Activated effector memory CD4-positive, alpha-beta T cell treated with Interleukin-2 at 50 U/mL for 16 hours (primary cell): ENCODE measurements at regions not wholly inside any gene's neighbourhood (a gene's known extent, or its start where the extent isn't known, plus 50 kb on each side); places are given as distances from the start of the nearest gene placed in this dataset.
"Not testable (repeated sequence)": the region's sequence is repeated elsewhere in the genome, so short reads cannot be mapped to it uniquely, and the experiment has no call there.

Experiments used
- DNase-seq: peaks from one replicate; pipeline ENCODE4 v3.0.0-alpha.2; 2020

DNA sequence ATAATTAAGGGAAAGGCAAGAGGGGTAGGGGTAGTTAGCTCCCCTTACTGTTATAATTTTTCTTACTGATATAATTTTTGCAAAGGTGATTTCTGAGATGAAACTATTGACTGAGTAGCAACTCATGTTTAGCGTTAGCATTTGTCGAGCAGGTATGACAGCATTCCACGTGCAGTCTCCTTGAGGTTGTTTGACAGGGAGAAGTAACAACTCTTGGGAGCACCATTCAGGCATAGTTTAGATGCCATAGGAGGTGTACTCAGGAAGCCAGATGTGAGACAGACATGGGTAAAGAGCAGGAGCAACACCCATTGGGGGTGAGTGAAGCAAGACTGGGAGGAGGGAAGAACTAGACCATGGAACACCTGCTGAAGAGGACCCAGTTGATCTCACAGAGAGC is 96.6 kb upstream of the KLF6 start:
- no peak for DNase-seq

DNA sequence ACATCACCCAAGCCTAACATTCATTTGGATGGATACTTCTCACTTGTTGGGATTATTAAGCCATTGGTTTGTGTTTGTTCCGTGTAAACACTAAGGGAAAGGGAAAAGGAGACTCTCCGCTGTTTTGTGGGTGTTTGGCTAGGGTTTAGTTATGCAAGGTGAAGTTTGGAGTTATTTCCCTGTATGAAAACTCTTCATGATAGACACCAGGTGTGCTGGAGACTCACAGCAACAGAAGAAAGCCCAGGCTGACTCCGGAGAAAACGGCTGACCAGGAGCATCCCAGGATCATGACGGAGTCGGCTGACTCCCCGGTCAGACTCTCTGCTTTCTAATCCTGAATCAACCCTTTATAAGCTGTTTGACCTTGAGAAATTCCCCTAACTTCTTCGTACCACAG is 94.1 kb upstream of the KLF6 start:
- DNase-seq = no peak

DNA sequence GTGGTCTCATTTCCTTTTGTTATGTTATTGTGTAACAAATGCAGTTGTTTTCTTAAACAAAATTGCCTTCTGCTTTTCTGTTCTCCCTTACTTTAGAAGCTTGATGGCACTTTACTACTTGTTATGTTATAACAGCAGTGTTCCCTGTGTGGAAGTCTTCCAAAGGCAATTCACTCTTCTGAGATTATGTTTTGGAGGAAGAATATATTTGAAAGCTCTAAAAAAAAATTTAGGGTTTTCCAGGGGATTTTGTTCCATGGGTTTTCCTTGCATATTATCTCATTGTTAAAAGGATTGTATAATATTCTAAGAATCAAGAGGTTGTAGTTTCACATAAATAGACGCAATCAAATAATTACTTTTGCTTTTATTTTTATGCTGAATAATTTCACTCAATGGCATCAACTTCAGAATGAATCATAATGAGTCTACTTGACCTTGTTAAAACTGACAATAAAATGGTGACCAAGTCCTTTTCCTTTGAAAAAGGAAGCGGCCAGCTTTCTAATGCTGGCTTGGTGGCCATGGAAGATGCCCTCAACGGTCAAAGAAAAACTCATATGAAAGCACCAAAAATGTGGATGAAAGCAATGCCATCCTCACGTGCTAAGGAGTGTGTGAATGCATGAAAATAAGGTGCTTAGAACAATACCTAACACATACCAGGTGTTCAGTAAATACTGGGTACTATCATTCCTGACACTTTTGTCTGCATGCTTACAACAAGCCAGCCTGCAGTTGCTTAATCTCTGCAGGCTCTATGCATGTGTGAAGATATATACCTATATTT is 92.4 kb upstream of the KLF6 start:
- no peak for DNase-seq

DNA sequence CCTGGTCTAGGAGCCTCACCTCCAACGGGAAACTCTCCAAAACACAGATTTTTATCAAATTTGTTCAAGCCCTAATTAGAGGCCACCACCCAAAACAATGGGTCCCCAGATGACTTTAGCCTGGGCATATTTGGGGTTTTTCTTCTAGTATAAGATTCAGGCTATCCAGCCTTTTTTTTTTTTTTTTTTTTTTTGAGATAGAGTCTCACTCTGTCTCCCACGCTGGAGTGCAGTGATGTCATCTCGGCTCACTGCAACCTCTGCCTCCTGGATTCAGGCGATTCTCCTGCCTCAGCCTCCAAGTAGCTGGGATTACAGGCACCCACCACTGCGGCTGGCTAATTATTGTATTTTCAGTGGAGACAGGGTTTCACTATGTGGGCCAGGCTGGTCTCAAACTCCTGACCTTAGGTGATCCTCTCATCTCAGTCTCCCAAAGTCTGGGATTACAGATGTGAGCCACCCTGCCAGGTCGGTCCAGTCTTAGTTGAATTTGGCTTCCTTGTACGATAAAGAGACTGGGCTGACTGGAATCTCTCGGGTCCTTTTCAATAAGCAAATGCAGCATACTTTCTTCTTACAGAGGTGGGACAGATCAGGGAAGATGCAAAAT is 91.4 kb upstream of the KLF6 start:
- DNase-seq = no peak

DNA sequence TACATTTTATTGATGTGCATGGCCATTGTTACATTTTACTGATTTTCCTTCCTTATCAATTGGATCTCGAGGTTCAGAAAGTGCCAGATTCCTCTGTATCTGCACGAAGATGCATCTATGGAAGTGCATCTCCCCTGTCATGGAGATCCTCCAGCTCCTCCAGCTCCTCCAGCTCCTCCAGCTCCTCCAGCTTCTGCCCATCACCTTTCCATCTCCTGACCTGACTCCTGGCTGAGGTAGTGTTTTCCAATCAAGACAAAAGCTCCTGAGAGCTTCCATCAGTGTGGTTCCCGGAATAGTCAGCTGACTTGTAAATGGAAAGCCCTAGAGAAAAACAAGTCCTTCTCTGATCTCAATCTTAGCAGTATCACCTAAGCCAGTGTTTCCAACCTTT is 90.8 kb upstream of the KLF6 start:
- DNase-seq = no peak

DNA sequence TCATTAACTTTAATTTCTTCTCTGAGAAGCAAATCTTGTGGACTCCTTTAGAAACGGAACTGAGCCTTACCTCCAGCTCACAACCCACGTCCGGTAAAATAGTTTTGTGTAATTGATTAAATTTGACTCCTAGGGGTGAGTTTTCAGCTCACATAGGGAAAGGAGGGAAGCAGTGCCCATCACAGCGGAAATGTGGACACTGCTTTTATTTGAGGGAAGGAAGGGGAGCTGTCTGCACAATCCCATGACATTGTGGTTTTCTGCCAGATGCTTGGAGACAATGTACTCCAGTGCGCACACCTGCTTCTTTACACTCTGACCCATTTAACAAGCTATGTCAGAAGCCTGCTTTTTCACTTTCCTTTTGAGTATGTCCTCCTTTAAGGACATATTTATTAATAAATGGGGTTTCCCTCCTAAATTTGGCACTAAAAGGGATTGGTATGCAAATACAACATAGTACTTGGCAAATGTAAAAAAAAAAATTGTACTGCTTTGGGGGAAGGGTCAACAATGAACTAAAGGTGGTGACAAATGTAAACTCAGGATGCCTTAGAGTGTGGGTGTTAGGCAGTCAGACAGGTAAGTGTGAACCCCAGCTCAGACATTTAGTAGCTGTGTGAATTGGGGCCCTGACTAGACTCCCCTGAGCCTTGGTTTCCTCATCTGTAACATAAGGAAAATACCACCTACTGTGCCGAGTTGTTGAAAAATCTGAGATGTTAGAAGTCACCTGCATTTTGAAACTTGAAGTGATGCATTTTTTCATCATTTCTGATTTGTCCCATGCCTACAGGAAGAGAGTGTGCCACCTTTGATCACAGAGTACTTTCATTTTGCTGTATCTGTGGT is 90.2 kb upstream of the KLF6 start:
- DNase-seq = peak; percentile 23

DNA sequence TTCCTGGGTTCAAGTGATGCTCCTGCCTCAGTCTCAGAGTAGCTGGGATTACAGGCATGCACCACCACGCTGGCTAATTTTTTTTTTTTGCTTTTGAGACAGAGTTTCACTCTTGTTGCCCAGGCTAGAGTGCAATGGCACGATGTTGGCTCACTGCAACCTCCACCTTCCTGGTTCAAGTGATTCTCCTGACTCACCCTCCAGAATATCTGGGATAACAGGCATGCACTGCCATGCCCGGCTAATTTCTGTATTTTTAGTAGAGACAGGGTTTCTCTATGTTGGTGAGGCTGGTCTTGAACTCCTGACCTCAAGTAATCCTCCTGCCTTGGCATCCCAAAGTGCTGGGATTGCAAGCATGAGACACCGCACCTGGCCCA is 89.6 kb upstream of the KLF6 start:
- not testable (repeated sequence) for DNase-seq

DNA sequence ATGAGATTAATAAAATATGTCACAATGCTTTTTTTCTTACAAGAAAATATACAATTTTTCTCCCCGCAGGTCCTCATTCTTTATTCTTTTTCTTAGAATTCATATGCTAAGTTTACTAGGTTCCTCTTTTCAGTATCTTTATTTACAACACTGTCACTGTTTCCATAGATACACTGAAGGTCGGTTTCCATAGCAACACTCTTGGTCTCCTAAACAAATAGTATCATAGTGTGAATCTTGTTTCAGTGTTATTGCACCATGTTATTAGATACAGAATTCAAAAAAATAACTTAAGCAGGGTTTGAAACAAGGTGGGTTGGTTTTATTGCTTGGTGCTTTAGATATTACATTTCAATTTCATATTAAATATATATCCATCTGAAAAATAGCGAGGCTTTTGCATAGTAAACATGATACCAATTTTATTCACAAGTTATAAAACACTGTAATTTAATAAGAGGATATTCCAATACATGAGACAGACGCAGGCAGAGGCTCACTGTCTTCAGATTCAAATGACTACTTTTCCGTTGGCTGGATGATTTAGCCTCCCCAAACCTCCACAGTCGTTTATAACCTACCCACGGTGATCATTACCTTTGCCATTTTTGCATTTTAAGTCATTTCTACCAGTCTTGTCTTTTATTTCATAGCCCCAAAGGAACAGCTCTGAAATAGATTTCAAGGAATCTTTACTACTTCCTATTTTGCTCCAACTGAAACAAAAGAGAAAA is 88.9 kb upstream of the KLF6 start:
- no peak for DNase-seq

DNA sequence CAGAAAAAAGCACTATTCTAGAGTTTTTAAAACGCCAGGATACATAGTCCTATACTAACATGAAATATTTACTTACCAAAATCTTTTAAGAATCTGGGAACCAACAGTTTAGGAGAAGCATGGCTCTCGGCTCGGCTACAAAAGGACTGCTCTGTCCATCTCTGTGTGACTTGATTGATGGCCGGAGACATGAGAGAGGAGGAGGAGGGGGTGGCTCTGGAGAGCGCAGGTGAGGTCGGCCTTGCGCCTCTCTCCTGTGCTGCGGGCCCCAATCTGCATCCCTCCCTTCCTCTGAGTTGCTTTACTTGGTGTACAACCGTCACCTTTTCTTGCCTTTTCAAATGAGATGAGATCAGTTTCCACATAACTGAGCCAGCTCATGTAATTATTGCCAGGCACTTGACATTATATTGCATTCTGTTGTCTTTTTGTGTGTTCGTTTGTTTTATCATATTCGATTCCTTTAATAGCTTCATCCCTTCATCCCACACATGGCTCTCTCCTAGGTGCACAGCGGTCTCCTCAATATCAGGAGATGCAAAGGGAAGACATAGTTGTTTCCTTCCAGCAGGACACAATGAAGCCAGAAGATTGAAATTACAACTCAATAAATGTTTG is 87.8 kb upstream of the KLF6 start:
- no peak for DNase-seq

DNA sequence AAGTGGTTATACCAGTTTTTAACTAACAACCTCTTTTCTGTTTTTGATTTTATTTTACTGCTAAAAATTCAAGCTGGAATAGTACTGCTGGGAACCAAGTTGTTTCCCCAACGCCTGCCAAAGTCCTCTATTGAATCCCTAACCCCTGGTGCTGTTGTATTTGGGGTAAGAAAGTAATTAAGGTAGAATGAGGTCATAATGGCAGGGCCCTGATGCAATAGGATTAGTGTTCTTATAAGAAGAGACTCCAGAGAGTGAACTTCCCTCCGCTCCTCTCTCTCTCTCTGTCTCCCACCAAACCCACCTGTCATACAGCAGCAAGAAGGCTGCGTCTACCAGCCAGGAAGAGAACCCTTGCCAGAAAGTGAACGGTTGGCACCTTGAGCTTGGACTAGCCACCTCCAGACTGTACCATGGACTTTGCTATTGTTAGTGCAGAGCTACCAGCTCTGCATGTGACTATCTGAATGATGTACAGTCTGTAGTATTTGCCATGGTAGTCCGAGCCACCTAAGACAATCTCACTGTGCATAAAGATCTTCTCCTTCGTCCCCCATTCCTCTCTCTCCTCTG is 86.5 kb upstream of the KLF6 start:
- no peak for DNase-seq

DNA sequence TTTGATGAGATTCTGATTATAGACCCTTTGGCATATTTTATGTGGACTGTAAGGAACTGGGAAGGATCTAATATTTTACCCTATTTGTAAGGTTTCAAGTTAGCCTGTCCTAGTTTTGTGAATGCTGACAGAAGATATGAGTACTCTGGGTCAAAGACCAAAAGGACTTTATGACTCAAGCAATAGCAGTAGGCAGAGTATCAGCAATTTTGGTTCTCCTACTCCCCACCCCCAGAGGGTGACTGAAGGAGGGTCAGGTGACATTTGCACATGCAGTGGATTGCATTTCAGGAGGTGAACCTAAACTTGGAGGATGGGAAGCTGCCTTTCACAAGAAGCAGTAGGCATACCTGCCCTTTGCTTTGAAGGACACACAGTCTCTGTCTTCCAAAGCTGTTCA is 84.0 kb upstream of the KLF6 start:
- no peak for DNase-seq

DNA sequence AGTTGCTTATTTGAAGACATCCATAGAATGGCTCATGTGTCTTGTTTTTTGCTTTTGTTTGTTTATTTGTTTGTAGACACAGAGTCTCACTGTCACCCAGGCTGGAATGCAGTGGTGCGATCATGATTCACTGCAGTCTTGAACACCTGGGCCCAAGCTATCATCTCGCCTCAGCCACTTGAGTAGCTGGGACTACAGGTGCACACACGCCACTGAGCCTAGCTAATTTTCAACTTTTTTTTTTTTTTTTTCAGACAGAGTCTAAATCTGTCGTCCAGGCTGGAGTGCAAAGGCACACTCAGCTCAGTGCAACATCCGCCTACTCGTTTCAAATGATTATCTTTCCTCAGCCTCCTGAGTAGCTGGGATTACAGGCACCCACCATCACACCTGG is 83.3 kb upstream of the KLF6 start:
- DNase-seq = no peak

DNA sequence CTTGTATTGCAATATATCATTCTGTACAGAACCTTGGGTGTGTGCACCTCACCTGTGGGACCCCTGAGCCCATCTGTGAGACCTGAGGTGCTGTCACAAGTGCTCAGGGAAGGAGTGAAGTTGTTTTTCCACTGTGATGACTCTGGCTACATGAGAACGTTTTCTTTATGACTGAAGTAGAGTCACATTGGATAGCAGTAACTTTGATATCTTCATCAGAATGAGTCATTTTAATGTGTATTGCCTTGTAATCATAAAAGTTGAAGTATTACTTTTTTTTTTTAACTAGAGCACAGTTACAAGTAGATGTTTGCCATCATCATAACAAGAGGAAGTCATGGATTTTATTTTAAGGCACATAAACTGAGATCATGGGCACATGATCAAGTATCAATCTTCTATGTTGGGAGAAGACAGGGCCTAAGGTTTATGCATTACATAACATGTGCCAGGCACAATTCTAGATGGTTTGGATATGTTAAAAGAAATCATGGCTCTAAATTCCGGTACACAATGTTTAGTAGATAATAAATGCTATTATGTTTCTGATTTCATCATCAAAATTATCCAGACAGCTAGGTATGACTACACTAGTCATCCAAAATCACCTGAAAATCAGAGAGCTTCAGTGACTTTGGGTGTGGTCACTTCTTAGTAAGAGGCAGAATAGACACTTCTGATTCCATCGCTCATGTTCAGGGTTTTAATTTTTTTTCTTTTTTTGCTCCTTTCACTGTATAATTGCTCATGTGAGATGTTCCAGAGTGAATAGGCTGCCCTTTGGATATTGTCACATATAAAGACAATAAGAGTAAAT is 82.7 kb upstream of the KLF6 start:
- DNase-seq = no peak

DNA sequence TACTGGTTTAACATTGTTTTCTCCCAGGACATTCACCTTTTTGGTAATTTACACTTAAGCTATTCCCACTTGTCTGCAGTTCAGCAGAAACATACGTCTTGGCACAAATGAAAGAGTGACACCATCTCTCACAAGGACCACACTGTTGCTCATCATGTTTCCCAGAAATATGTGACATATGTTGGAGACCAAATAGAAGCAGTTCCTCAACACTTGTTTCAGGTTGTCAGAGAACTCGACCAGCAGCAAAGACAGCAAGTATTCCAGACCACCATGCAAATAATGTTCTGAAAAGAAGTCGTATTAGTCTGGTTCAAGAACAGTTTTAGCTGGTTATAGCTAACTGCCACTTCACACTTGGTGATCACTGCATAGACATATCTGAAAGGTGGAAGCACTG is 81.3 kb upstream of the KLF6 start:
- no peak for DNase-seq

DNA sequence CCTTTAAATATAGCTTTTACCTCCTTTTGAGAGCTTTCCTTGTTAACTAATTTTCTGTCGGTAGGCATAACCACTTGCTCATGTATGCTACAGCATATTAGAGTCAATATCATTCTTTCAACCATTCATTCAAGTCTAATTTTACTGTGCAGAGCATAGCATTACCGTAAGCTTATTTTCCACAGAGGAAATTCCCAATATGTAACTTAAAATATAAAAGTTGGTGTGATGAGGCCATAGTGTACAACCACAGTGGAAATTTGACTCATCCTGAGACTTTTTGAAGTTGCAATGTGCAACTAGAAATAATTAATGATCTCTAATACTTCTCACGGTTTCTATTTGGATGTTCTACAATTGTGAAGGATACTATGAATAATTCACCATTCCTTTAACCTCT is 80.6 kb upstream of the KLF6 start:
- no peak for DNase-seq

DNA sequence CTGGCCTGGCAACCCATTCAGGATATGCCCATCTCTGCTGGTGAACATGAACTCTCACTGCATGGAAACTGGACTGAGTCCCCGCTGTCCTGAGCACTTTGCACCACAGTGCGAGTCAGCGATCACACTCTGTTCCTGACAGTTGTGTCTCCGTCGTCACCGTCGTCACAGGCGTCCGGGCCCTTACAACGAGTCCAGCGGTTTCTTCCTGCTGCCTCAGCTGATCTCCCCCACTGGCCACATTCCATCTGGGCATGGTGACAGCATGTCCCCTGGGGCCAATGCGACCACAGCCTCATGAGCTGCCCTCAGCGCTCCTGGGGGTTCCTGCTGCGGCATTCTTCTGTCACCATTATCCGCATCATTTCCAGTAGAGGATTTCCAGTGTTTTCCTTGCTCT is 76.8 kb upstream of the KLF6 start:
- DNase-seq = no peak

DNA sequence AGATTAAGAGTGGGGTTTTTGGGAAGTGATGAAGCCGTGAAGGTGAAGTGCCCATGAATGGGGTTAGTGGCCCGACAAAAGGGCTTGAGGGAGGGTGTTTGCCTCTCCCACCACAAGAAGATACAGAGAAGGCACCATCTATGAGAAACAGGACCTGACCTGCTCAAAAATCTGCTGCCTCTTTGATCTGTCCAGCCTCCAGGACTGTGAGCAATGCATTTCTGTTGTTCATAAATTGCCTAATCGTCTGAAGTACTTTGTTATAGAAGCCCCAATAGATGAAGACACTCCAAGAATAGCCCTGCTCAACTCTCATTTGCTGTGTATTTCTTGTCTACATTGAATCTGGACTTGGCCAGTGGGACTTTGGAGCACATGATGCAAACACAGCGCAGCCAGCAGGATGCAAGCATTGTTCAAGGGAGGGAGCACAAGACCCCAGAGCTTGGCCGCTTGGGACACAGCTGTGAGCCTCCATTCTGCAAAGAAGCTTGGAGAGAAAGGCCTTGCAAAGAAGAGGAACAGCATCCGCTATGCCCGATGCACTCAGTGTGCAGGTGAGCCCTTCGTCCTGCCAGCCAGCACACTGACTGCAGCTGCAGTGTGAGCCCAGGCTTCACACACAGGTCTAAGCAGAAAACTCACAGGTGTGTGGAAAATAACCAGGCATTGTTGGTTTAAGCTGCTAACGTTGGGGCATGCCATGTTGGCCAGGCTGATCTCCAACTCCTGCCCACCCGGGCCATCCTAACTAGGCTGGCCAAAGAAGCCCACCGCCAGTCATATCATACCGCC is 73.2 kb upstream of the KLF6 start:
- DNase-seq = no peak

DNA sequence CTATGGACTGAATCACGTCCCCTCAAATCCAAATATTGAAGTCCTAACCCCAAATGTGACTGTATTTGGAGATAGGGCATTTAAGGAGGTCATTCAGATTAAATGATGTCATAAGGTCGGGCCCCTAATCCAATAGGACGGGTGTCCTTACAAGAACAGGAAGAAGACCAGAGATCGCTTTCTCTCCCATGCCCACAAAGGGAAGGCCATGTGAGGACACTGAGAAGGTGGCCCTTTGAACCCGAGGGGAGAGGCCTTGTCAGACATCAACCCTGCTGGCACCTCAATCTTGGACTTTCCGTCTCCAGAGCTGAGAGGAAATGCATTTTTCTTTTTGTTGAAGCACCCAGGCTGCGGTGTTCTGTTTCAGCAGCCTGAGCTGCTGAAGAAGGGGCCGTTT is 72.3 kb upstream of the KLF6 start:
- DNase-seq = no peak

DNA sequence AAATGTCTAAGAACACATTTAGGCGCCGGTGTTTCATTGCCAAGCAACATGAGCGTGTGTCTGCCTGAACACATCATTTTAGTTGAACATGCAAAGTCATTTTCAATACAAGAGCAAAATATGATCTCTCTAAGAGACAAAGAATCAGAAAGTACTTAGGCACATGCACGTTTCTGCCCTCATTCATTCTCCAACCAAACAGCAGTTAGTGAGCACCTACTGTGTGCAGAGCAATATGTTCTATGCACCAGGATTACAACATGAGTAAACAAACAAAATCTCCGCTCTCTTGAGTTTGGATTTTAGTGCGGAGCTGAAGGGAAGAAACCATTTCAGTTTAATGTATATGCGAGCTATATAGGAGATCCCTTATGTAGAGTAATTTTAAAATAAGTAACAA is 71.6 kb upstream of the KLF6 start:
- no peak for DNase-seq

DNA sequence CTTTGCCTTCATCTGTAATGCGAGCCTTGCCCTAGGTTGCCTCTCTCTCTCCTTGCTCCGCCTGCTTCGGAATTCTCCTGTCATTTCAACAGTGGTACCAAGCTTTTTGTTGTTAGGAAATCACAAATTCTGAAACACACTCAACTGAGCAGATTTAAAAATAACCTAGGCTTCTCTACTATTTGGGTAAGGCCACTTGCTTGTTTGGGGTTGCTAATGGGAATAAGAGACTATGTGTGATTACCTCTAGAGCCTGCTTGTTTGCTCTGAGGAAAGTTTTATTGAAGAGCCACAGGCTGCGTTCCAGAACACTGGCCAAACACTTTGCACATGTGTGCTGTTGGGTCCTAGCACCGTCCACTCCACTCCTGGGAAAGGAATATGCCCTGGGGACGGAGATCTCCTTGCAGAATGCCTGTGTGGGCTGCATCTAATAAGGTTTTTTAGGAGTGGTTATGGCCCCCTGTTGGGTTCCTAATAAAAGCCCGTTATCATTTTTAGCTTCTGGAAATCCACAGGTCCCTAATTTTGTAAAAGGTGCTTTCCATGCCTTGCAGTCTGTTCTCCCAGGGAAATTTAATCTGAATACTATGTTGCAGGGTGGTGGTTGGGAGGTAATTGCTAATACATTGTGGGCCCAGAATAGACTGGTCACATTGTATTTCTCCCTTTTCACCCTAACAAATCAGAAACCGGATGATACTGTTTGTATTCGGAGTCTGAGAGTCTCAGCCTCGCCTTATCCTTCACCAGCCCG is 68.7 kb upstream of the KLF6 start:
- no peak for DNase-seq
